ENCODE measurements at regions not wholly inside any gene's neighbourhood (a gene's known extent, or its start where the extent isn't known, plus 50 kb on each side); places are given as distances from the start of the nearest gene placed in this dataset.
"Not testable (repeated sequence)": the region's sequence is repeated elsewhere in the genome, so short reads cannot be mapped to it uniquely, and the experiment has no call there.

GRCh38 chrX:34338046-34338445, 205.9 kb upstream of the FAM47A start:
- H3K4me3 Mint-ChIP-seq (ENCODE audit: low read depth) = no peak overlapping the region
- H3K36me3 Mint-ChIP-seq (ENCODE audit: insufficient read depth) = peaks cover 3% of the 10 kb centered on the region
- no peak overlapping the region for H3K27ac Mint-ChIP-seq
- peaks cover 22% of the 10 kb centered on the region for H3K4me1 Mint-ChIP-seq (ENCODE audit: low read depth)
- H3K27me3 Mint-ChIP-seq = no peaks in the 10 kb centered on the region
- peaks cover 11% of the 10 kb centered on the region for H3K9me3 Mint-ChIP-seq (ENCODE audit: low read depth)
- TF ChIP-seq CTCF (IDR thresholded peaks at IDR 0.05; ENCODE audit: unreplicated experiment) = no peak
- DNase-seq (ENCODE audit: low spot score, unreplicated experiment) = no peak

GRCh38 chrX:34335376-34335775, 203.3 kb upstream of the FAM47A start:
- H3K4me1 Mint-ChIP-seq (ENCODE audit: low read depth); H3K27me3 Mint-ChIP-seq; H3K36me3 Mint-ChIP-seq (ENCODE audit: insufficient read depth); H3K4me3 Mint-ChIP-seq (ENCODE audit: low read depth); H3K27ac Mint-ChIP-seq; DNase-seq (ENCODE audit: low spot score, unreplicated experiment): not testable (repeated sequence)
- H3K9me3 Mint-ChIP-seq (ENCODE audit: low read depth) = peaks cover 11% of the 10 kb centered on the region

GRCh38 chrX:34332334-34332733, 200.2 kb upstream of the FAM47A start:
- H3K4me3 Mint-ChIP-seq (ENCODE audit: low read depth) = no peak overlapping the region

GRCh38 chrX:34325460-34325859, 193.3 kb upstream of the FAM47A start:
- DNase-seq (ENCODE audit: low spot score, unreplicated experiment) = no peak
- Mint-ChIP-seq H3K4me1 (ENCODE audit: low read depth) (no peaks in the 10 kb centered on the region), H3K9me3 (ENCODE audit: low read depth) (no peaks in the 10 kb centered on the region), H3K36me3 (ENCODE audit: insufficient read depth) (no peaks in the 10 kb centered on the region), H3K4me3 (ENCODE audit: low read depth) (no peak overlapping the region), H3K27me3 (no peaks in the 10 kb centered on the region), H3K27ac (no peak overlapping the region)
- no peak for TF ChIP-seq CTCF (IDR thresholded peaks at IDR 0.05; ENCODE audit: unreplicated experiment)

More at GRCh38 chrX:34332334-34332733, 200.2 kb upstream of the FAM47A start:
- Mint-ChIP-seq H3K4me1 (ENCODE audit: low read depth) (no peaks in the 10 kb centered on the region), H3K27me3 (no peaks in the 10 kb centered on the region), H3K27ac (no peak overlapping the region), H3K36me3 (ENCODE audit: insufficient read depth) (peaks cover 3% of the 10 kb centered on the region), H3K9me3 (ENCODE audit: low read depth) (peaks cover 8% of the 10 kb centered on the region)
- peak; percentile 53 for TF ChIP-seq CTCF (IDR thresholded peaks at IDR 0.05; ENCODE audit: unreplicated experiment)
- no peak for DNase-seq (ENCODE audit: low spot score, unreplicated experiment)

GRCh38 chrX:34320424-34320823, 188.3 kb upstream of the FAM47A start:
- not testable (repeated sequence) for H3K27me3 Mint-ChIP-seq

GRCh38 chrX:34300871-34301270, 168.8 kb upstream of the FAM47A start:
- peak; percentile 89 for TF ChIP-seq CTCF (IDR thresholded peaks at IDR 0.05; ENCODE audit: unreplicated experiment)
- Mint-ChIP-seq H3K4me1 (ENCODE audit: low read depth) (peaks cover 2% of the 10 kb centered on the region), H3K4me3 (ENCODE audit: low read depth) (no peak overlapping the region), H3K9me3 (ENCODE audit: low read depth) (no peaks in the 10 kb centered on the region), H3K36me3 (ENCODE audit: insufficient read depth) (no peaks in the 10 kb centered on the region), H3K27ac (no peak overlapping the region), H3K27me3 (no peaks in the 10 kb centered on the region)
- peak; percentile 38 for DNase-seq (ENCODE audit: low spot score, unreplicated experiment)

More at GRCh38 chrX:34320424-34320823, 188.3 kb upstream of the FAM47A start:
- H3K27ac Mint-ChIP-seq; H3K36me3 Mint-ChIP-seq (ENCODE audit: insufficient read depth); H3K9me3 Mint-ChIP-seq (ENCODE audit: low read depth); H3K4me1 Mint-ChIP-seq (ENCODE audit: low read depth); H3K4me3 Mint-ChIP-seq (ENCODE audit: low read depth); DNase-seq (ENCODE audit: low spot score, unreplicated experiment): not testable (repeated sequence)

Measured in progenitor cell of endocrine pancreas (in vitro differentiated cells).